K562 (cell line): ENCODE measurements at regions not wholly inside any gene's neighbourhood (a gene's known extent, or its start where the extent isn't known, plus 50 kb on each side); places are given as distances from the start of the nearest gene placed in this dataset.

Source experiments
- CHD4 ChIP-seq: fragments of 200-600 bp; sonication (generic); IDR thresholded peaks from 3 replicates; pipeline ENCODE4 v1.6.1; 2012; ENCODE audit warnings: low read depth, mild to moderate bottlenecking, mixed read lengths, low read length, inconsistent platforms; ENCODE audit not compliant: insufficient read depth, insufficient replicate concordance, poor library complexity, severe bottlenecking
- EZH2 ChIP-seq: IDR thresholded peaks from 2 replicates; pipeline ENCODE4 v1.6.1; 2012; ENCODE audit warnings: low read depth, mild to moderate bottlenecking, inconsistent platforms, low read length, borderline replicate concordance
- JUND ChIP-seq, 2 experiments: IDR thresholded peaks; 2 replicates in 1 of 2; 3 replicates in 1 of 2; pipeline ENCODE4 v1.6.1; 2011; ENCODE audit warnings: borderline replicate concordance in 2 of 2, low read depth in 2 of 2, low read length in 2 of 2, improper control_type of control experiment in 1 of 2, missing biosample characterization in 1 of 2, missing genetic modification characterization in 1 of 2, missing genetic modification reagents in 1 of 2
- KLF13 ChIP-seq: fragments of 450-650 bp; IDR thresholded peaks from 2 replicates; pipeline ENCODE4 v1.6.1; 2016; ENCODE audit warnings: missing genetic modification characterization, low read depth, mild to moderate bottlenecking, missing compliant biosample characterization, moderate library complexity, borderline replicate concordance
- MYBL2 ChIP-seq, 2 experiments: fragments of 450-650 bp in 1 of 2; sonication (generic) in 1 of 2; formaldehyde crosslinking in 1 of 2; IDR thresholded peaks; 2 replicates each; pipeline versions ENCODE4 v1.6.1 to v1.8.1; 2017 to 2022; ENCODE audit warnings: borderline replicate concordance in 1 of 2, inconsistent platforms in 1 of 2, low read depth in 1 of 2, mild to moderate bottlenecking in 1 of 2, missing genetic modification reagents in 1 of 2, moderate library complexity in 1 of 2
- MYNN ChIP-seq, 2 experiments: sonication (generic); formaldehyde crosslinking in 1 of 2; IDR thresholded peaks; 2 replicates each; pipeline versions ENCODE4 v1.5.0 to v1.6.1; 2016 to 2020; ENCODE audit warnings: antibody characterized with exemption in 1 of 2, missing genetic modification reagents in 1 of 2
- PRMT5 ChIP-seq: sonication (generic); formaldehyde crosslinking; IDR thresholded peaks from 2 replicates; pipeline ENCODE4 v1.5.0; 2020; ENCODE audit warnings: missing genetic modification reagents
- SNRNP70 ChIP-seq: fragments of 200-400 bp; formaldehyde crosslinking; optimal IDR thresholded peaks from 2 replicates; pipeline ENCODE3; 2017; ENCODE audit warnings: low read depth, low read length
- SP1 ChIP-seq: sonication (generic); formaldehyde crosslinking; IDR thresholded peaks from 2 replicates; pipeline ENCODE4 v1.8.1; 2022; ENCODE audit warnings: mild to moderate bottlenecking, missing genetic modification reagents
- TRIM24 ChIP-seq, 2 experiments: fragments of 450-650 bp; IDR thresholded peaks; 2 replicates each; pipeline ENCODE4 v1.6.1; 2016
- ZBTB5 ChIP-seq: fragments of 450-650 bp; IDR thresholded peaks from 2 replicates; pipeline ENCODE4 v1.6.1; 2017; ENCODE audit warnings: antibody characterized with exemption
- ZEB2 ChIP-seq: fragments of 450-650 bp; IDR thresholded peaks from 2 replicates; pipeline ENCODE4 v1.6.1; 2016
- ZNF197 ChIP-seq: fragments of 200-800 bp; sonication (Bioruptor generic); IDR thresholded peaks from 2 replicates; pipeline ENCODE4 v1.6.1; 2016; ENCODE audit warnings: low read depth, missing genetic modification characterization, missing compliant biosample characterization
- TF ChIP-seq, protein P1 (sequence below): fragments of 450-650 bp; formaldehyde crosslinking; IDR thresholded peaks from 2 replicates; pipeline ENCODE4 v1.4.0; 2020; ENCODE audit warnings: mild to moderate bottlenecking, moderate library complexity
- TF ChIP-seq, protein P2 (sequence below), 2 experiments: IDR thresholded peaks; 2 replicates each; pipeline ENCODE4 v1.6.1; 2012; ENCODE audit warnings: improper control_type of control experiment in 2 of 2, low read depth in 2 of 2, low read length in 2 of 2, borderline replicate concordance in 1 of 2
- TF ChIP-seq, protein P3 (sequence below): IDR thresholded peaks from 2 replicates; pipeline ENCODE4 v1.6.1; 2016; ENCODE audit warnings: missing genetic modification characterization, missing compliant biosample characterization

DNA sequence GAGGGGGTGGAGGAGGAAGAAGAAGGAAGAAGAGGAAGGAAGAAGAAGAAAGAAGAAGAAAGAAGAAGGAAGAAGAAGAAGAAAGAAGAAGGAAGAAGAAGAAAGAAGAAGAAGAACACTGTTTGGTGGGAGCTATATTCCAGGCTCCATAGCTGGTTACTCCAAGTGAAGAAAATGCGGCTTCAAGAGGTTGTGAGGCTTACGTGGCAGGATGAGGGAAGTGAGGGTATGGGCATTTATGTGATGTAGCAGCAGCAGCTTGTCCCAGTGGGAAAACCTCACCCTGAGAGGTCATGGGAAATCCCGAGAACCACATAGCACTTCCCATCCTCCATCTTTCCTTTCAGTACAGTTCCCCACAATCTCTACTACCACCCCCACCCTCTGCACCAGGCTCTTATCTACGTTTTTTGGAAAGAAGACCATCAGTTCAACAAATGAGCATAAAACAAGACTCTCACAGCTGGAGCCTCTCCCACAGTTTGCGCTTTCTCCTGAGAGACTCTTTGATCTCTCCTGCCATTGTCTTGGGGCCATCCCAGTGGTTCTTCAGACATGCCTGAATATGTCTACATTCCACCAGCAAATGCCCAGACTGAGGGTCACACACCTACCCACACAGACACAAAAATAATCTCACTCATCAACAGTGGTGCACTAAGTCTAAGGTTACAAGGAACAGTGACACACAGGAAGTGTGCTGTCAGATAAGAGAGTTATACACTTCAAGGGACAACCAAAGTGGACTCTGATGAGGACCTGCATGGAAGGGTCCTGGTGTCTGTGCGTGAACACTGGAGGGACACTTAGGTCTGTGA lies 77.9 kb upstream of the KCNJ15 start (continued):
- peak; percentile 32; the same call in 1 of the 2 replicates for TF ChIP-seq JUND (IDR thresholded peaks at IDR 0.05; ENCODE audit: borderline replicate concordance, low read depth, low read length)
- TF ChIP-seq JUND (tag; IDR thresholded peaks at IDR 0.05; ENCODE audit: borderline replicate concordance, low read depth, low read length): no peak
- no peak for TF ChIP-seq ZBTB5
- no peak for TF ChIP-seq MYBL2 (IDR thresholded peaks at IDR 0.05; ENCODE audit: low read depth)
- no peak for TF ChIP-seq MYBL2 (CRISPR knock-in tag; IDR thresholded peaks at IDR 0.05; ENCODE audit: borderline replicate concordance)
- TF ChIP-seq, protein P1, sequence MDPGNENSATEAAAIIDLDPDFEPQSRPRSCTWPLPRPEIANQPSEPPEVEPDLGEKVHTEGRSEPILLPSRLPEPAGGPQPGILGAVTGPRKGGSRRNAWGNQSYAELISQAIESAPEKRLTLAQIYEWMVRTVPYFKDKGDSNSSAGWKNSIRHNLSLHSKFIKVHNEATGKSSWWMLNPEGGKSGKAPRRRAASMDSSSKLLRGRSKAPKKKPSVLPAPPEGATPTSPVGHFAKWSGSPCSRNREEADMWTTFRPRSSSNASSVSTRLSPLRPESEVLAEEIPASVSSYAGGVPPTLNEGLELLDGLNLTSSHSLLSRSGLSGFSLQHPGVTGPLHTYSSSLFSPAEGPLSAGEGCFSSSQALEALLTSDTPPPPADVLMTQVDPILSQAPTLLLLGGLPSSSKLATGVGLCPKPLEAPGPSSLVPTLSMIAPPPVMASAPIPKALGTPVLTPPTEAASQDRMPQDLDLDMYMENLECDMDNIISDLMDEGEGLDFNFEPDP (CRISPR knock-in tag): no peak
- TF ChIP-seq CHD4: no peak
- TF ChIP-seq EZH2: no peak
- TF ChIP-seq TRIM24 (IDR thresholded peaks at IDR 0.05): 0 out of 4 replicates have a peak, but pooled peaks of 1 of the 2 experiments have one; percentile 10
- TF ChIP-seq PRMT5 (CRISPR knock-in tag): no peak
- no peak for TF ChIP-seq ZEB2
- no peak for TF ChIP-seq KLF13
- TF ChIP-seq, protein P2, sequence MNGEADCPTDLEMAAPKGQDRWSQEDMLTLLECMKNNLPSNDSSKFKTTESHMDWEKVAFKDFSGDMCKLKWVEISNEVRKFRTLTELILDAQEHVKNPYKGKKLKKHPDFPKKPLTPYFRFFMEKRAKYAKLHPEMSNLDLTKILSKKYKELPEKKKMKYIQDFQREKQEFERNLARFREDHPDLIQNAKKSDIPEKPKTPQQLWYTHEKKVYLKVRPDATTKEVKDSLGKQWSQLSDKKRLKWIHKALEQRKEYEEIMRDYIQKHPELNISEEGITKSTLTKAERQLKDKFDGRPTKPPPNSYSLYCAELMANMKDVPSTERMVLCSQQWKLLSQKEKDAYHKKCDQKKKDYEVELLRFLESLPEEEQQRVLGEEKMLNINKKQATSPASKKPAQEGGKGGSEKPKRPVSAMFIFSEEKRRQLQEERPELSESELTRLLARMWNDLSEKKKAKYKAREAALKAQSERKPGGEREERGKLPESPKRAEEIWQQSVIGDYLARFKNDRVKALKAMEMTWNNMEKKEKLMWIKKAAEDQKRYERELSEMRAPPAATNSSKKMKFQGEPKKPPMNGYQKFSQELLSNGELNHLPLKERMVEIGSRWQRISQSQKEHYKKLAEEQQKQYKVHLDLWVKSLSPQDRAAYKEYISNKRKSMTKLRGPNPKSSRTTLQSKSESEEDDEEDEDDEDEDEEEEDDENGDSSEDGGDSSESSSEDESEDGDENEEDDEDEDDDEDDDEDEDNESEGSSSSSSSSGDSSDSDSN (IDR thresholded peaks at IDR 0.05; ENCODE audit: borderline replicate concordance in 1 of 2, low read depth in 2 of 2, low read length in 2 of 2): no peak
- TF ChIP-seq, protein P3, sequence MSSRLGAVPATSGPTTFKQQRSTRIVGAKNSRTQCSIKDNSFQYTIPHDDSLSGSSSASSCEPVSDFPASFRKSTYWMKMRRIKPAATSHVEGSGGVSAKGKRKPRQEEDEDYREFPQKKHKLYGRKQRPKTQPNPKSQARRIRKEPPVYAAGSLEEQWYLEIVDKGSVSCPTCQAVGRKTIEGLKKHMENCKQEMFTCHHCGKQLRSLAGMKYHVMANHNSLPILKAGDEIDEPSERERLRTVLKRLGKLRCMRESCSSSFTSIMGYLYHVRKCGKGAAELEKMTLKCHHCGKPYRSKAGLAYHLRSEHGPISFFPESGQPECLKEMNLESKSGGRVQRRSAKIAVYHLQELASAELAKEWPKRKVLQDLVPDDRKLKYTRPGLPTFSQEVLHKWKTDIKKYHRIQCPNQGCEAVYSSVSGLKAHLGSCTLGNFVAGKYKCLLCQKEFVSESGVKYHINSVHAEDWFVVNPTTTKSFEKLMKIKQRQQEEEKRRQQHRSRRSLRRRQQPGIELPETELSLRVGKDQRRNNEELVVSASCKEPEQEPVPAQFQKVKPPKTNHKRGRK (tag): 0 out of 2 replicates have a peak, but pooled peaks have one; percentile 30
- TF ChIP-seq MYNN (IDR thresholded peaks at IDR 0.05): no peak
- no peak for TF ChIP-seq MYNN (CRISPR knock-in tag; IDR thresholded peaks at IDR 0.05)
- TF ChIP-seq SP1 (CRISPR knock-in tag): no peak
- no peak for TF ChIP-seq ZNF197 (CRISPR knock-in tag)
- TF ChIP-seq SNRNP70: no peak
